AG04450 (cell line): ENCODE measurements at regions not wholly inside any gene's neighbourhood (a gene's known extent, or its start where the extent isn't known, plus 50 kb on each side); places are given as distances from the start of the nearest gene placed in this dataset.

Source experiments
- CTCF ChIA-PET: fragments of 300-600, 350-600 bp; formaldehyde crosslinking; extraction: SDS; loops from one replicate; lab custom pipeline; 2022; ENCODE audit warnings: antibody characterized with exemption, inconsistent platforms; lab: Charles Lee
- POLR2A ChIA-PET: fragments of 350-600 bp; formaldehyde crosslinking; extraction: SDS; loops from one replicate; lab custom pipeline; 2021; ENCODE audit warnings: antibody characterized with exemption, inconsistent platforms; lab: Yijun Ruan, JAX
- DNase-seq: peaks from one replicate; pipeline ENCODE4 v3.0.0-alpha.2; 2011; ENCODE audit warnings: low read depth, low spot score
- H3K27ac ChIP-seq: one replicate; pipeline ENCODE4 v1.5.1; 2012; ENCODE audit warnings: low read depth, low read length, control low read depth
- H3K27me3 ChIP-seq: one replicate; pipeline ENCODE4 v1.6.0; 2012; ENCODE audit warnings: low read length; ENCODE audit not compliant: control insufficient read depth, insufficient read depth
- H3K4me3 ChIP-seq: 2 replicates; pipeline ENCODE4 v1.5.1; 2011; ENCODE audit warnings: mild to moderate bottlenecking, low read depth, low read length, control low read depth
- H3K9me3 ChIP-seq: 2 replicates; pipeline ENCODE4 v1.5.1; 2012; ENCODE audit warnings: low read length; ENCODE audit not compliant: control insufficient read depth, insufficient read depth
- TF ChIP-seq, protein P1 (sequence below): IDR thresholded peaks from 2 replicates; pipeline ENCODE4 v1.5.1; 2011; ENCODE audit warnings: low read depth, low read length, control low read depth, inconsistent platforms

DNA sequence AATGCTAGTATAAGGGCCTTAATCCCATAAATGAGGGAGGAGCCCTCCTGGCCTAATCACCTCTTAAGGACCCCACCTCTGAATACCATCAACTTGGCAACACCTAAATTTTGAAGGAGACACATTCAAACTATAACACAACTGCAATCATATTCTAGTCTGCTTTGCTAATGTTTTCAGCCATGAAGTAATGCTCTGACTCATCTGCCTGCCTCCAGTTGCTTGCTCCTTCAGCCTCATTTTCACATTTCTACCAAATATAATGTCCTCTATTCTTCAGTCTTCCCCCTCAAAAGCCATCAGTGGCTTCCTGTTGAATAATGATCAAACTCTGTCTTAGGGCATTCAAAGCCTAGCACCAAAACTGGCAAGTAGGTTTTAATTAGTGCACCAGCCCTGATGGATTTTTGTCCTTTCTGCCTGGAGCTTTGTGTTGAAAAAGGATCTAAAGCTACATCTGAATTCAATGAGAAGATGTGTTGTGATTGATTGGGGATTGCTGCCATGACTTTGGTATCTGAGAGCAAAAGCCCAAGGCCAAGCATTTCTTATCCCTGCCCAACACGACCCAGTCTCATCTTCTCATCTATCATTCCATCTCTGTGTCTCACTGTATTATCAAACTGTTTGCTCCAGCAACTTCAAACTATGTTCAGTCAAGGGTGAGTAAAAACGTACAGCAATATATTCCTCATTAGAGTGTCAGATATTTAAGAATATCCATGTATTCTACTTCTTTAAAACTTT lies 140.8 kb upstream of the ELAC2 start:
- TF ChIP-seq, protein P1, sequence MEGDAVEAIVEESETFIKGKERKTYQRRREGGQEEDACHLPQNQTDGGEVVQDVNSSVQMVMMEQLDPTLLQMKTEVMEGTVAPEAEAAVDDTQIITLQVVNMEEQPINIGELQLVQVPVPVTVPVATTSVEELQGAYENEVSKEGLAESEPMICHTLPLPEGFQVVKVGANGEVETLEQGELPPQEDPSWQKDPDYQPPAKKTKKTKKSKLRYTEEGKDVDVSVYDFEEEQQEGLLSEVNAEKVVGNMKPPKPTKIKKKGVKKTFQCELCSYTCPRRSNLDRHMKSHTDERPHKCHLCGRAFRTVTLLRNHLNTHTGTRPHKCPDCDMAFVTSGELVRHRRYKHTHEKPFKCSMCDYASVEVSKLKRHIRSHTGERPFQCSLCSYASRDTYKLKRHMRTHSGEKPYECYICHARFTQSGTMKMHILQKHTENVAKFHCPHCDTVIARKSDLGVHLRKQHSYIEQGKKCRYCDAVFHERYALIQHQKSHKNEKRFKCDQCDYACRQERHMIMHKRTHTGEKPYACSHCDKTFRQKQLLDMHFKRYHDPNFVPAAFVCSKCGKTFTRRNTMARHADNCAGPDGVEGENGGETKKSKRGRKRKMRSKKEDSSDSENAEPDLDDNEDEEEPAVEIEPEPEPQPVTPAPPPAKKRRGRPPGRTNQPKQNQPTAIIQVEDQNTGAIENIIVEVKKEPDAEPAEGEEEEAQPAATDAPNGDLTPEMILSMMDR, result no peak
- Histone ChIP-seq H3K9me3 (no peaks in the 10 kb centered on the region), H3K4me3 (no peak overlapping the region), H3K27ac (no peak overlapping the region), H3K27me3 (no peaks in the 10 kb centered on the region)
- CTCF ChIA-PET, result no interaction called here
- POLR2A ChIA-PET, result no interaction called here
- no peak for DNase-seq

DNA sequence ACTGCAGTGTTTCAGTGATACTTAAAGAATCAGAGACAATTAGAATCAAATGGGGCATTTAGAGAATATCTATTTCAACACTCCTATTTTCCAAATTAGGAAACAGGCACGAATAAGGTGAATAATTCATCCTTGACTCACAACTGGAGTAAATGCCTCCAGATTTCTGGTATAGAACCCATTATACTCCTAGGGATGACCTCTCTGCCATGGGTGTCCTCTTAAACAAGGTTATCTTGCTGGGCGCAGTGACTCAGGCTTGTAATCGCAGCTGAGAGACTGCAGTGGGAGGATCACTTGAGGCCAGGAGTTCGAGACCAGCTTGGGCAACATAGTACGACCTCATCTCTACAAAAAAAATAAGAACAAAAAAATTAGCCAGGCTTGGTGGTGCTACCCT lies 139.8 kb upstream of the ELAC2 start:
- POLR2A ChIA-PET, result no interaction called here

DNA sequence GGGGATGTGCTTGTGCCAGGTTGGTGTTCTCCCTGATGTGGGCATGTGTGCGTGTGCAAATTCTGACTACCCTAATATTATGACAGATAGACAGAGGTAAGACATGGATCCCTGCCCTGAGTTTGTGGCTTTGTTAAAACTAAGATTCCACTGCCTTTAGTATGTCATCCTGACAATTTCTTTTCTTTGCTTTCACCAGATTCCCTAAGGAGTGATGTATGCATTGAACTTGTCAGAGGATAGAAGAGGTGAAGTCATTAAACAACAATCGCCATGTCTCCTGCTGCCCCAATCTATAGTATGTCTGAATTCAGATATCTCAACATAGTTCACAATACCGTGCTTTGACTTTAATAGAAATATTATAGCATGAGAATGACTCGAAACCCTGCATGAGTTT lies 137.1 kb upstream of the ELAC2 start:
- no peak for DNase-seq
- ChIA-PET CTCF (no interaction called here), POLR2A (no interaction called here)
- TF ChIP-seq, protein P1, result no peak
- Histone ChIP-seq H3K27me3 (no peaks in the 10 kb centered on the region), H3K9me3 (no peaks in the 10 kb centered on the region), H3K27ac (no peak overlapping the region), H3K4me3 (no peak overlapping the region)

More for the DNA sequence above, 139.8 kb upstream of the ELAC2 start:
- CTCF ChIA-PET, result no interaction called here
- no peak for DNase-seq
- TF ChIP-seq, protein P1, result no peak
- no peak overlapping the region for H3K4me3 ChIP-seq
- no peaks in the 10 kb centered on the region for H3K27me3 ChIP-seq
- no peak overlapping the region for H3K27ac ChIP-seq
- no peaks in the 10 kb centered on the region for H3K9me3 ChIP-seq

DNA sequence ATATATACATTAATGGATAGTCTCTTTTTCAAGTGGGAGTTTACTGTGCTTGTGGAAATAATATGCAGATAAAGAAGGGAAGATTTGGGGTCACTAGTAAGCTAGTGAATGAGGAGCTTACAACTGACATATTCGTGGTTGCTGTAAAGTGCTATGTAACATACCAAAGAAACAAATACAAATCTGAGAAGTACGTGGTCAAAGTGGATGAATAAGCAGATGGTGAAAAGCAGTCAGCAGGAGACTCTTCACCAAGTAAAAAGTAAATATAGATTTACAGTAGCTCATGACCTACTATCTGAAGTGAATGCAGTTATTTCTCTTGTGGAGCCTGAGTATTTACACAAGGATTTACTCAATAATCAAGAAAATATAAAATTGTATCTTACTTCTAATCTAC lies 136.6 kb upstream of the ELAC2 start:
- H3K9me3 ChIP-seq, result no peaks in the 10 kb centered on the region
- no peaks in the 10 kb centered on the region for H3K27me3 ChIP-seq
- TF ChIP-seq, protein P1, result no peak
- ChIA-PET POLR2A (no interaction called here), CTCF (no interaction called here)
- DNase-seq, result no peak
- H3K27ac ChIP-seq, result no peak overlapping the region
- H3K4me3 ChIP-seq, result no peak overlapping the region

DNA sequence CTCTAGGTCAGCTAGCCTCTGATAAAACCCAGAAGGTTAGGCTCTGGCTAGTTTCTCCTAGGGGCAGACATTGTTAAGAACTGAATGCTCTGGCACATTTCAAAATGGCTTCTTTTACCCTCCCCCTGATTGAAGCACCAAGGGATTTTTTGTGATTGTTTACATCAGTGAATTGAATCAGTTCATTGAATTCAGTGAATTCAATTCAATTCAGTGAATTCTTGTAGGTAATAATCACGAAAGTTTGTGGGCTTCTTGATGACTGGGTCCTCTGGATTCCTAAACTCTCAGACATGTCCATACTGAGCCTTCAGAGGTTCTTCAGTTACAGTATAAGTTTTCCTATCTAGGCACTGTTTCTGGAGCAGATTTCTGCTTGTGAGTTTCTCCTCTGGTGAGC lies 135.2 kb upstream of the ELAC2 start:
- Histone ChIP-seq H3K9me3 (no peaks in the 10 kb centered on the region), H3K27me3 (no peaks in the 10 kb centered on the region), H3K4me3 (no peak overlapping the region), H3K27ac (peak overlapping the region; percentile 33)
- CTCF ChIA-PET, result no interaction called here
- no peak for DNase-seq
- TF ChIP-seq, protein P1, result no peak
- POLR2A ChIA-PET, result no interaction called here
